ENCODE measurements at regions not wholly inside any gene's neighbourhood (a gene's known extent, or its start where the extent isn't known, plus 50 kb on each side); places are given as distances from the start of the nearest gene placed in this dataset.

DNA sequence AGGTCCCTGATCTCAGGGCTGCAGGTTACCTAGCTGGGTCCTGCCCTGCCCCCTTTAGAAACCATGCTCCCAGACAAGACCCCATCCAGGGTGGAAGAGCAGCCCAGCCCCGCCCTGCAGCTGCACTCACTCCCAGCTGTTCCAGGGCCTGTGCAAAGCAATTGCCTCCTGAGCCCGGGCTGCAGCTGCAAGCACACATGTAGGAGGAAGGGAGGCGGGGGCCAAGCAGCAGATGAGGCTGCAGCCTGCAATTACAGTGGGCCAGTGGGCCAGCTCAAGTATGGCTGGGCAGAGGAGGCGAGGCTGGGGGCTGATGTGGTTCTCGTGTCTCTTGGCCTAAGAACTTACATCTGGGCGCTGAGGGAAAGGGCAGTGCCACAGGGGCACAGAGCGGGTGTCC, 65.4 kb upstream of the TUBA3E start:
- TF ChIP-seq, protein P1, sequence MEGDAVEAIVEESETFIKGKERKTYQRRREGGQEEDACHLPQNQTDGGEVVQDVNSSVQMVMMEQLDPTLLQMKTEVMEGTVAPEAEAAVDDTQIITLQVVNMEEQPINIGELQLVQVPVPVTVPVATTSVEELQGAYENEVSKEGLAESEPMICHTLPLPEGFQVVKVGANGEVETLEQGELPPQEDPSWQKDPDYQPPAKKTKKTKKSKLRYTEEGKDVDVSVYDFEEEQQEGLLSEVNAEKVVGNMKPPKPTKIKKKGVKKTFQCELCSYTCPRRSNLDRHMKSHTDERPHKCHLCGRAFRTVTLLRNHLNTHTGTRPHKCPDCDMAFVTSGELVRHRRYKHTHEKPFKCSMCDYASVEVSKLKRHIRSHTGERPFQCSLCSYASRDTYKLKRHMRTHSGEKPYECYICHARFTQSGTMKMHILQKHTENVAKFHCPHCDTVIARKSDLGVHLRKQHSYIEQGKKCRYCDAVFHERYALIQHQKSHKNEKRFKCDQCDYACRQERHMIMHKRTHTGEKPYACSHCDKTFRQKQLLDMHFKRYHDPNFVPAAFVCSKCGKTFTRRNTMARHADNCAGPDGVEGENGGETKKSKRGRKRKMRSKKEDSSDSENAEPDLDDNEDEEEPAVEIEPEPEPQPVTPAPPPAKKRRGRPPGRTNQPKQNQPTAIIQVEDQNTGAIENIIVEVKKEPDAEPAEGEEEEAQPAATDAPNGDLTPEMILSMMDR (IDR thresholded peaks at IDR 0.05): no peak
- no peak for TF ChIP-seq POLR2A (IDR thresholded peaks at IDR 0.05)
- TF ChIP-seq EP300 (IDR thresholded peaks at IDR 0.05): no peak
